ENCODE measurements at regions not wholly inside any gene's neighbourhood (a gene's known extent, or its start where the extent isn't known, plus 50 kb on each side); places are given as distances from the start of the nearest gene placed in this dataset.
"Not testable (repeated sequence)": the region's sequence is repeated elsewhere in the genome, so short reads cannot be mapped to it uniquely, and the experiment has no call there.

DNA sequence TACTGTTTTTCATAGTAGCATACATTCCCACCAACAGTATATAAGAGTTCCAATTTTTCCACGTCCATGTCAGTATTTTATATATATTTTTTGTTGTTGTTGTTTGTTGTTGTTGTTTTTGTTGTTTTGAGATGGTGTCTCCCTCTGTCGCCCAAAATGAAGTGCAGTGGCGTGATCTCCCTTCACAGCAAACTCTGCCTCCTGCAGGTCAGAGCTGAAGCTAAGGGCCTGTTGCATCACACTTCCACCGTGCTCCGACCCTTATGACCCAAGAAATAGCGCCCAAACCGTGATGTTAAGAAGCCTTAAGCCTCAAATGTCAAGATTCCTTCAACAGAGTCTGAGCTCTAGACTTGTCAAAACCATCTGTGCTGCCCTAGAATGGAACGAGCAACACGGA lies 2032.3 kb downstream of the MRPL39 start:
- Mint-ChIP-seq H3K36me3 (no peaks in the 10 kb centered on the region), H3K9me3 (no peaks in the 10 kb centered on the region)
- ATAC-seq = no peak

DNA sequence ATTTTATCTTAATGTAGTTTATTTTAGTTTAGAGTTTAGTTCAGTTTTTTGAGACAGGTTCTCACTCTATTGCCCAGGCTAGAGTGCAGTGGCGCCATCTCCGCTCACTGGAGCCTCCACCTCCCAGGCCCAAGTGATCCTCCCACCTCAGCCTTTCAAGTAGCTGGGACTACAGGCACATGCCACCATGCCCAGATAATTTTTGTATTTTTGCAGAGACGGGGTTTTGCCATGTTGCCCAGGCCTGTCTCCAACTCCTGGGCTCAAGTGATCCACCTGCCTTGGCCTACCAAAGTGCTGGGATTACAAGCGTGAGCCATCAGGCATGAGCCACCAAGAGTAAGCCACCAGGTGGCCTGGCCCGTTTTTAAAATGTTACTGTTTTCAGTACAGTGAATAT lies 2058.4 kb downstream of the MRPL39 start:
- not testable (repeated sequence) for H3K27ac Mint-ChIP-seq, H3K4me1 Mint-ChIP-seq, H3K9me3 Mint-ChIP-seq, H3K4me3 Mint-ChIP-seq, H3K36me3 Mint-ChIP-seq, ATAC-seq, H3K27me3 Mint-ChIP-seq

More for the DNA sequence above, 2032.3 kb downstream of the MRPL39 start:
- Mint-ChIP-seq H3K4me3 (no peak overlapping the region), H3K27me3 (no peaks in the 10 kb centered on the region), H3K27ac (no peak overlapping the region), H3K4me1 (no peaks in the 10 kb centered on the region)

DNA sequence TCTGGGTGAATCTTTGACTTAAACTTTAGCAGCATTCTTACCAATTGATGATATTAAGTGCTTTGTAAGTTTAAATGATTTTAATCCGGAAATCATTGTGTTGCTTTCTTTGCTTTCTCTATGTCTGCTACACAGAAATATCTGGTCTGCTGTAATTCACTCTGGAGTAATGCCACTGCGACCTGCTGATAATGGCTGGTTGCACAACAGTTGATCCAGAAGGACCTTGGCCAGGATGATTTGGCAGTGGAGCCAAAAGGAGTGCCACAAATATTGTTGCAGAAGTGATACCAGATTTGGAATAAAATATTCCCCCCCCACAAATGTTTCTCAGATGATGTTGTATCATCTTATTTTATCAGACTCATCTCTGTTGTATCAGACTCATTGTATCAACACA lies 2063.9 kb downstream of the MRPL39 start:
- no peaks in the 10 kb centered on the region for H3K4me1 Mint-ChIP-seq
- H3K27ac Mint-ChIP-seq = no peak overlapping the region
- H3K9me3 Mint-ChIP-seq = no peaks in the 10 kb centered on the region
- H3K4me3 Mint-ChIP-seq = no peak overlapping the region
- ATAC-seq = no peak
- no peaks in the 10 kb centered on the region for H3K36me3 Mint-ChIP-seq
- H3K27me3 Mint-ChIP-seq = no peaks in the 10 kb centered on the region

DNA sequence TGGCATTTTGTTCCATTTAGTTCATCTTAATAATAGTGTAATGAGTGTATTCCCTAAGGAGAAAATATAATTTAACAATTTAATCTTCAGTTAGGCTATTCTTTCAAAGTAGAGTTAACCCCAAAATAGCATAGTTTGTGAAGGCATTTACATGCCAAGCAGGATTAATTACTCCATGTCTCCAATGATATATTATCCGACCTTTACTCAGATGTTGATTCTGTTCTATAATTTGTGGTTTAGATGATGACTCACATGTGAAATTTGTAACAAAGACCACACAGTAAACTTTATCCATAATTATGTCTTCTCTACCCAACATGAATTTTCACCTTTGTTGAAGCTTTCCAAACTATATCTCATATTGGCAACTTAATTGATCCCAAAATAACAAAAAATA lies 2065.2 kb downstream of the MRPL39 start:
- no peak overlapping the region for H3K4me3 Mint-ChIP-seq
- ATAC-seq = no peak
- H3K4me1 Mint-ChIP-seq = no peaks in the 10 kb centered on the region

DNA sequence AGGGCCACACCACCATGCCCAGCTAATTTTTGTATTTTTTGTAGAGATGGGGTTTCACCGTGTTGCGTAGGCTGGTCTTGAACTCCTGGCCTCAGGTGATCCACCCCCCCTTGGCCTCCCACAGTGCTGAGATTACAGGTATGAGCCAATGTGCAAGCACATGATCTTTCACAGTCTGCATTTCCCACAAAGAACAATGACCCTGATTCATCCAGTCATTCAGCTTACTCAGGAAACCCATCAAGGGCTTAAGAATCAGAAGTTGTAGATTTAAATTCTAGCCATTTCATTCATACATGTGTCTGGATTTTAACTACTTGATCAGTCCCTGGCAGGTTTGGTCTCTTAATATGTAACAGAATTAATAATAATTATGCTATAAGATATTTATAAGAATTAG lies 2065.7 kb downstream of the MRPL39 start:
- no peaks in the 10 kb centered on the region for H3K4me1 Mint-ChIP-seq
- H3K9me3 Mint-ChIP-seq = no peaks in the 10 kb centered on the region
- no peaks in the 10 kb centered on the region for H3K36me3 Mint-ChIP-seq
- H3K4me3 Mint-ChIP-seq = no peak overlapping the region
- no peak for ATAC-seq
- no peak overlapping the region for H3K27ac Mint-ChIP-seq
- no peaks in the 10 kb centered on the region for H3K27me3 Mint-ChIP-seq

More for the DNA sequence above, 2065.2 kb downstream of the MRPL39 start:
- no peaks in the 10 kb centered on the region for H3K9me3 Mint-ChIP-seq
- no peaks in the 10 kb centered on the region for H3K36me3 Mint-ChIP-seq
- no peak overlapping the region for H3K27ac Mint-ChIP-seq
- no peaks in the 10 kb centered on the region for H3K27me3 Mint-ChIP-seq

DNA sequence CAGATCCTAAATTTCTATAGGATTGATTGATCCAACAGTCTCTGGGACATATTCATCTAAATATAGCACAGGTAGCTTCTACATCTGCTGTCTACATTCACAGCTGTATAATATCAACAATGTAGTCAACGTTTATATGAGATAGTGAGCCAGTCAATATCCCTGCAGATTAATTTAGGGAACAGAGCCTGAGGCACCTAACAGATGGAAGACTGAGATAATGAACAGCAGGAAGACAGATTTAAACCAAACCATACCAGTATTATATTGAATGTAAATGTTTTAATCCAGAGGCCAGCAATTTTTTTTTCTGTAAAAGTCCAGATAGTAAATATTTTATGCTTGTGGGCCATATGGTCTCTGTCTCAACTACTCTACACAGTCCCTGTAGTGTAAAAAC lies 2072.4 kb downstream of the MRPL39 start:
- Mint-ChIP-seq H3K27me3 (no peaks in the 10 kb centered on the region), H3K4me3 (no peak overlapping the region), H3K9me3 (no peaks in the 10 kb centered on the region), H3K27ac (no peak overlapping the region), H3K4me1 (no peaks in the 10 kb centered on the region), H3K36me3 (no peaks in the 10 kb centered on the region)
- no peak for ATAC-seq

DNA sequence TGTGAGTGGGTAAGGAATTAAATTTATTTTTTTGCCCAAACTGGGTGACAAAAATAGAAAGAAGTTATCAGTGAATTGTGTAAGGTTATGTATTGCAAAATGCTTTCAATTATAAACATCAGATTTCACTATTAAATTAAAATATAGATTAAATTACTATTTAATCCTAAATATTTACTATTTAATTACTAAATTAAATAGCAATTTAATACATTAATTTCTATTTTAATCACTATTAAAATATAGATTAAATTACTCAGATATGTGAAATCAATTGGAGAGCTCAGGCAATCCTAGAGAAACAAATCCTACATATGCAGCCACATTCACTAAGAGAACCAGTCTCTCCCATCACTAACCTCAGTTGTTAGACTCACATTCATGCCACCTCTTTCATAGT lies 2075.8 kb downstream of the MRPL39 start:
- Mint-ChIP-seq H3K9me3 (no peaks in the 10 kb centered on the region), H3K4me1 (no peaks in the 10 kb centered on the region), H3K27ac (no peak overlapping the region), H3K27me3 (no peaks in the 10 kb centered on the region), H3K4me3 (no peak overlapping the region), H3K36me3 (no peaks in the 10 kb centered on the region)
- no peak for ATAC-seq

DNA sequence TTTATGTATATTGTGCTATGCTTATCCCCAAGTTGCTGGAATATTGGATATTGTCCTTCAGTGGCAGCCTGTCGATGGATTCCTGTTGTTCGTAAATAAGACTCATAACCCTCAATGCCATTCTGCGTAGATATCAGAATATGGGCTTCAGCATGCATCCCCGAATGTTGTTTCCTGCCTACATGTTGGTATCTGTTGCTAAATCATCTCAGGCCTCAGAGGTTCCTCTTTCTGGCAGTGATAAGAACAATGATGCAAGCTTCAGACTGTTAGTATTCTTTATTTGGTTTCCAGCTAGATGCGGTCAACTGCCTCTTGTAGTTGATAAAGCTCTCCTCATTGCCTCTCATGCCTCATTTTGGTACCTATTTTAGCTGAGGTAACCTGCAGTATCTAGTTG lies 2082.6 kb downstream of the MRPL39 start:
- no peaks in the 10 kb centered on the region for H3K4me1 Mint-ChIP-seq
- no peak overlapping the region for H3K27ac Mint-ChIP-seq
- H3K27me3 Mint-ChIP-seq = no peaks in the 10 kb centered on the region
- no peaks in the 10 kb centered on the region for H3K36me3 Mint-ChIP-seq
- no peak overlapping the region for H3K4me3 Mint-ChIP-seq
- no peak for ATAC-seq
- H3K9me3 Mint-ChIP-seq = no peaks in the 10 kb centered on the region

DNA sequence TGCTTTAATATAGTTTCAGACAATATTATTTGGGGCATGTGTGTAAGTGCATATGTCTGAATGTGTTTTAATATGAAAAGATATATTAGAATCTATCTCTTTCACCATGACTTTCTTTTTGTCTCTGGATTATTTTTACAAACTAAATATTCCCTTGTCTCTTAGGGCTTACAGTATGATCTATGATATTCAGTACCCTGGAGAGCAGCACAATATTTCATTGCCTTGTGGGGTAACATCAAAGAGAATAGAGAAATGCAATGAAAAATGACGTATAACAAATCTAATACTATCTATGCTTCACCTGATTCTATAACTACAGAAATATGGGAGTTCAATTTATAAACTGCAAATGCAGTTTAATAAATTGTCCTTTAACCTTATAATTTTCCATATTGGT lies 2084.5 kb downstream of the MRPL39 start:
- Mint-ChIP-seq H3K36me3 (no peaks in the 10 kb centered on the region), H3K27ac (no peak overlapping the region), H3K27me3 (no peaks in the 10 kb centered on the region), H3K4me1 (no peaks in the 10 kb centered on the region), H3K4me3 (no peak overlapping the region), H3K9me3 (no peaks in the 10 kb centered on the region)
- no peak for ATAC-seq

DNA sequence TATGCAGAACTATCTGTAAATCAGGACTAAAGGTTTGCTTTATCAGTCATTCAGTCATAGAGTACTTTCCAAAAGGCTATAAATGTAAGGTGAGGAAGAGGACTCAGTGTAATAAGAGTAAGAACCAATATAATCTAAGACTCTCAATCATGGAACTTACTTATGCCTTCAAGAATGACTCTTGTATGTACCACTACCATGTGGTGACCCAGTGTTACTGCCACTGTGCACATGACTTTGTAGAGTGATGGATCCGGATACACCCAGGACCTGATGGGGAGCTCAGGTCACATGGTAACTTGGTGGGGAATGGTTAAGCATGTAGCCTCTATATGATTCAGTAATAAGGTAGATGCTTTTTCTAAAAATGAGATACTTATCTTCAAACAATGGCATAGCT lies 2099.8 kb downstream of the MRPL39 start:
- Mint-ChIP-seq H3K27ac (no peak overlapping the region), H3K9me3 (no peaks in the 10 kb centered on the region), H3K27me3 (no peaks in the 10 kb centered on the region), H3K4me1 (no peaks in the 10 kb centered on the region), H3K4me3 (no peak overlapping the region), H3K36me3 (no peaks in the 10 kb centered on the region)
- ATAC-seq = peak; percentile 24

DNA sequence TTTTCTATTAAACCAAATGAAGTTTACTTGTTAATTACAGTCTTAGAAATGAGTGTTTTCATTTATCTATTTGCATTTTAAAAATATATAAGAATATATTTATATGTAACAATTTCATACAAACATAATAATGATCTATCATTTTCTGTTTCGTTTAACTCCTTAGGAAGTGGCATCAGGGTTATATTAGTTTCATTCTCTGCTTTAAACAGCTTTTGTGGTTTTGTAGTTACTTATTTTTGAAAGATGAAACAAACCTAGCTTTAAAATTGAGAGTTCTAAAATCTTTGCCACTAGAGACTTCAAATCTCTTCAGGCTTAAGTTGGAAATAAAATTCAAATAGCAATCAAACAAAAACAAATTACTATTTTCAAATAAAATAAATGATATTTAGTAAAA lies 2110.6 kb downstream of the MRPL39 start:
- no peaks in the 10 kb centered on the region for H3K4me1 Mint-ChIP-seq

DNA sequence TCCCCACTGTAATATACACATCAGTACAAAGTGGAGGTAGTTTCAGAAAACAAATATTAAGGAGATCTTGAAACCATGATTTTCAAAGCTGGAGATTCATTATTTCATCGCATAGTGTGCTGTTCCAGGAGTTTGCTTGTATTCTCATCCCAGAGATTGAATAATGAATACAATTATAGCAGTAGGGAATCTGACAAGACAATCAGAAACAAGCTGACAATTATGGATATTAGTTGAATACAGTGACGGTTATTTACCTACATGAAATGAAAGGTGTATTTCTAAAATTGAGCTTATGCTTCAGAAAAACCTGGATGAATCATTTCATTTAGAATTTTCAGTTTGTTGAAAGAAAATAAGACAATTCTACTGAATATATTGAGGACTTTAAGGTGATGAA lies 2119.0 kb downstream of the MRPL39 start:
- no peak for ATAC-seq
- no peaks in the 10 kb centered on the region for H3K36me3 Mint-ChIP-seq
- no peaks in the 10 kb centered on the region for H3K4me1 Mint-ChIP-seq
- no peaks in the 10 kb centered on the region for H3K9me3 Mint-ChIP-seq
- H3K27ac Mint-ChIP-seq = no peak overlapping the region
- H3K27me3 Mint-ChIP-seq = no peaks in the 10 kb centered on the region
- no peak overlapping the region for H3K4me3 Mint-ChIP-seq

More for the DNA sequence above, 2110.6 kb downstream of the MRPL39 start:
- no peak overlapping the region for H3K27ac Mint-ChIP-seq
- no peak for ATAC-seq
- H3K9me3 Mint-ChIP-seq = peaks cover 3% of the 10 kb centered on the region
- H3K4me3 Mint-ChIP-seq = no peak overlapping the region
- H3K36me3 Mint-ChIP-seq = no peaks in the 10 kb centered on the region
- no peaks in the 10 kb centered on the region for H3K27me3 Mint-ChIP-seq

DNA sequence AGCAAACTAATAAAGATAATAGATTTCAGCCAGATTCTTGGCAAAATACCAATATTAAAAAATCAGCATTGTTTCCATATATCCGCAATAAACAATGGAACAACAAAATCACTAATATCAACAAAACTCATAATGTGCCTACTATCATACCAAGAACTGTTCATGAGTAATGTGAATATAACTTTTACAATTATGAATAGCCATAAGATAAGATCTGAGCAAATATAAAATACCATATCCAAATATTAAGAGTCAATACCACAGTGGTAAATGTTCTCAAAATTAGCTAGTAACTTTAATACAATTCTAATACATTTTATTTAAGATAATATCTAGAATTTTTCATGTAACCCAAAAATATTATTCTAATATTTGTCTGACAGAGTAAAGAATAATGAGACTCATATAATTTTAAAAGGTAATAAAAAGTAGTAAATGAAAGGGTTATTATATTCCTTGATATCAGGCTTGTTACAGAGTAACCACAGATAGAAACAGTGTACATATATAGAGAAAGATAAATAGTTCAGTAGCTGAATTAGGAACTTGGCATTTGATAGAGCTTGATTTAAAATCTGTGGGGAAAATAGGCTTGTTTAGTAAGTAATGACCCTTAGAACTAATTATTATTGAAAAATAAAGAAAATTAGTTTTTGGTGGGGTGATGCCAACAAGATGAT lies 2126.6 kb downstream of the MRPL39 start:
- no peak overlapping the region for H3K4me3 Mint-ChIP-seq
- no peaks in the 10 kb centered on the region for H3K9me3 Mint-ChIP-seq
- H3K36me3 Mint-ChIP-seq = no peaks in the 10 kb centered on the region
- ATAC-seq = no peak
- H3K4me1 Mint-ChIP-seq = no peaks in the 10 kb centered on the region
- no peak overlapping the region for H3K27ac Mint-ChIP-seq
- no peaks in the 10 kb centered on the region for H3K27me3 Mint-ChIP-seq

DNA sequence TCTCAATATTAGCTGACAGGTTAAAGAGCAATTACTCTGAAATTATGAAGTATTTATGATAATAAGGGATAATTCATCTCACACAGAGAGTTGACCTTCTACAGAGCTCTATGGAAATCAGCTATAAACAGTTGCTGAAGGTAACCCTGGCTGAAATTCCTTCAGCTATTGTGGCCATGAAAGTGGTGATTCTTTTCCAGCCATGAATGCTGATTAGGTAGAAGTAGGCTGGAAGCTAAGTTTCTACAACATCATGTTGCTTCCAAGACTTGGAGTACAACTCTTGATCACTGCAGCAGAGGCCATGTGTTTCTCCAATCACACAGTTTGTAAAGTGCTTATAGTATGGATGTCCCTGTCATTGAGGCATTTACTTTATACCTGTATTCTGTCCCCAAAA lies 2128.9 kb downstream of the MRPL39 start:
- H3K27me3 Mint-ChIP-seq = no peaks in the 10 kb centered on the region
- no peaks in the 10 kb centered on the region for H3K9me3 Mint-ChIP-seq
- no peaks in the 10 kb centered on the region for H3K4me1 Mint-ChIP-seq
- H3K4me3 Mint-ChIP-seq = no peak overlapping the region
- no peak overlapping the region for H3K27ac Mint-ChIP-seq
- ATAC-seq = no peak
- H3K36me3 Mint-ChIP-seq = no peaks in the 10 kb centered on the region

DNA sequence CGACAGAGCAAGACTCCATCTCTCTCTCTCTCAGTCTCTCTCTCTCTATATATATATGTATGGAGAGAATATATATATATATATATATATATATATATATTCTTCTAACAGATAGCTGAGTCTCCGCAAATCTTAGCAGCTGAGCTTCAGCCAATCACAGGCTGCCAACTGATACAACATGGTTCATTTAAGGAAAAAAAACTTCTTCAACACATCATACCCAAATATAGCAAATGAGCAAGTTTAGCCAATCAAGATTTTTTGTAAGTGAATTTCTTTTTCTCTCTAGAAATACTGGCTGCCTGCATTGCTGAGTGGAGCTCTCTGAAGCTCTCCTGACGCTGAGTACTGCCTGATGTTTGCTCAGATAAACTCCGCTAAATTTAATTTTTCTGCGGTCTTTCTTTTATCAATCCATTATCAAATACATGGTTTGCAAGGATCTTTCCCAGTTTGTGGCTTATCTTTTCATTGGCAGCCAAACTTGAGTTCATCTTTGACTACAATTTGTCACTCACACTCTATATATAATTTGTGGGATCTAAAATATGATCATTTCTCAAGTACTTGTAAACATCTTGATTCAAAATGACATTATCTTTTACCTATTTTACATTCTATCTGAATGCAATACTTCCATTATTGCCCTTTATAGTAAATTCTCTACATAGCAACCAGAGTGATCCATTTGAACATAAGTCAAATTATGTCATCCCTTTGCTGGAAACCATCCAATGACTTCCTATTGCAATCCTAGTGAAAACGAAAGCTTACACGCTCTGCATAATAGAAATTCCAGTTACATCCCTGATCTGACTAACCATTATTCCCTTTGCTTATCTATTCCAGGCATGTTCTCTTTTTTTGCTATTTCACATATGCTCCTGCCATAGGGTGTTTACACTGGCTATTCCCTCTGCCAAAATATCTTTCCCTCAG lies 2131.7 kb downstream of the MRPL39 start:
- Mint-ChIP-seq H3K27ac (no peak overlapping the region), H3K27me3 (no peaks in the 10 kb centered on the region), H3K4me1 (no peaks in the 10 kb centered on the region), H3K36me3 (no peaks in the 10 kb centered on the region), H3K9me3 (no peaks in the 10 kb centered on the region), H3K4me3 (no peak overlapping the region)
- ATAC-seq = no peak

DNA sequence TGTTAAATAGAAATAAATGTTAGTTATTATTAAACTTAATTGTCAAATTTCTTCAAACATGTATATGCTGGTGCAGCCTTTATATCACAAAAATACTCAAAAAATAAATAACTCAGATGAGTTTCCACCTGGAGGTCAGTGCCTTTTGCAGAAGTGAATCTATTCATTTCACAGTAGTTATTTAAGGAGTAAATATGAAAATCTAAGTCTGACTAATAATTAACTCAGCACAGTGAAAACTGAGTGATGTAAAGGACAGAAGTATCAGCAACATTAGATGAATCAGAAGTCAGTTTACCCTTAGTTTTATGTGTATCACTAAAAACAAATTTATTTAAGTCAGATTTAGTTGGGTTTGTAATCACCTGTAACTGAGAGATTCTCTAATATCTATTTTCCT lies 2135.4 kb downstream of the MRPL39 start:
- H3K9me3 Mint-ChIP-seq = no peaks in the 10 kb centered on the region
- H3K4me1 Mint-ChIP-seq = no peaks in the 10 kb centered on the region
- no peaks in the 10 kb centered on the region for H3K27me3 Mint-ChIP-seq
- H3K36me3 Mint-ChIP-seq = no peaks in the 10 kb centered on the region
- no peak overlapping the region for H3K27ac Mint-ChIP-seq
- H3K4me3 Mint-ChIP-seq = no peak overlapping the region
- ATAC-seq = no peak
